ENCODE measurements at regions not wholly inside any gene's neighbourhood (a gene's known extent, or its start where the extent isn't known, plus 50 kb on each side); places are given as distances from the start of the nearest gene placed in this dataset.

- no peak for DNase-seq (ENCODE audit: low spot score)
Observed at GRCh38 chr20:57914205-57914604, 204.4 kb upstream of the PMEPA1 start.

- DNase-seq (ENCODE audit: low spot score) = no peak
Observed at GRCh38 chr20:57913156-57913930, 203.5 kb upstream of the PMEPA1 start.

- DNase-seq (ENCODE audit: low spot score) = no peak
Observed at GRCh38 chr20:57912227-57912582, 202.4 kb upstream of the PMEPA1 start.

- DNase-seq (ENCODE audit: low spot score) = no peak
Observed at GRCh38 chr20:57911512-57912226, 201.9 kb upstream of the PMEPA1 start.

- no peak for DNase-seq (ENCODE audit: low spot score)
Observed at GRCh38 chr20:57910716-57911115, 200.9 kb upstream of the PMEPA1 start.

GRCh38 chr20:57909763-57910331, 200.0 kb upstream of the PMEPA1 start:
- DNase-seq (ENCODE audit: low spot score) = no peak

- DNase-seq (ENCODE audit: low spot score) = no peak
Observed at GRCh38 chr20:57908704-57909630, 199.2 kb upstream of the PMEPA1 start.

GRCh38 chr20:57908226-57908625, 198.4 kb upstream of the PMEPA1 start:
- no peak for DNase-seq (ENCODE audit: low spot score)

GRCh38 chr20:57907131-57908000, 197.6 kb upstream of the PMEPA1 start:
- DNase-seq (ENCODE audit: low spot score) = no peak

GRCh38 chr20:57905448-57905847, 195.6 kb upstream of the PMEPA1 start:
- no peak for DNase-seq (ENCODE audit: low spot score)

- no peak for DNase-seq (ENCODE audit: low spot score)
Observed at GRCh38 chr20:57904314-57905105, 194.7 kb upstream of the PMEPA1 start.

GRCh38 chr20:57902473-57902872, 192.7 kb upstream of the PMEPA1 start:
- no peak for DNase-seq (ENCODE audit: low spot score)

- no peak for DNase-seq (ENCODE audit: low spot score)
Observed at GRCh38 chr20:57901526-57901925, 191.7 kb upstream of the PMEPA1 start.

GRCh38 chr20:57900226-57900905, 190.6 kb upstream of the PMEPA1 start:
- DNase-seq (ENCODE audit: low spot score) = no peak

GRCh38 chr20:57899554-57899953, 189.7 kb upstream of the PMEPA1 start:
- no peak for DNase-seq (ENCODE audit: low spot score)

- DNase-seq (ENCODE audit: low spot score) = no peak
Observed at GRCh38 chr20:57898332-57898731, 188.5 kb upstream of the PMEPA1 start.

- no peak for DNase-seq (ENCODE audit: low spot score)
Observed at GRCh38 chr20:57897891-57898290, 188.1 kb upstream of the PMEPA1 start.

- DNase-seq (ENCODE audit: low spot score) = no peak
Observed at GRCh38 chr20:57897156-57897874, 187.5 kb upstream of the PMEPA1 start.

GRCh38 chr20:57896563-57896962, 186.7 kb upstream of the PMEPA1 start:
- no peak for DNase-seq (ENCODE audit: low spot score)
